ENCODE measurements at regions not wholly inside any gene's neighbourhood (a gene's known extent, or its start where the extent isn't known, plus 50 kb on each side); places are given as distances from the start of the nearest gene placed in this dataset.
"Not testable (repeated sequence)": the region's sequence is repeated elsewhere in the genome, so short reads cannot be mapped to it uniquely, and the experiment has no call there.

- no peak for DNase-seq
- WGBS (ENCODE audit: insufficient coverage), result 80% methylated on average over 2 of the region's 2 CpGs
- no peaks in the 10 kb centered on the region for H3K4me1 ChIP-seq (ENCODE audit: control insufficient read depth, insufficient read depth, low read length)
- no peak overlapping the region for H3K4me3 ChIP-seq (ENCODE audit: low read length)
- H3K9me3 ChIP-seq (replicated peaks; ENCODE audit: control insufficient read depth, low read depth, low read length), result no peaks in the 10 kb centered on the region
- no peaks in the 10 kb centered on the region for H3K27me3 ChIP-seq (ENCODE audit: control insufficient read depth, insufficient read depth, low read length)
- H3K36me3 ChIP-seq (ENCODE audit: control insufficient read depth, insufficient read depth, low read length), result no peaks in the 10 kb centered on the region
- no peak overlapping the region for H3K27ac ChIP-seq (ENCODE audit: low read length)
Observed at GRCh38 chr2:186980117-186980442, 131.1 kb upstream of the ZSWIM2 start.

GRCh38 chr2:186979439-186980116 lies 130.6 kb upstream of the ZSWIM2 start:
- H3K27ac ChIP-seq (ENCODE audit: low read length), result no peak overlapping the region
- no peaks in the 10 kb centered on the region for H3K4me1 ChIP-seq (ENCODE audit: control insufficient read depth, insufficient read depth, low read length)
- 90% methylated on average over 9 of the region's 10 CpGs for WGBS (ENCODE audit: insufficient coverage)
- no peaks in the 10 kb centered on the region for H3K27me3 ChIP-seq (ENCODE audit: control insufficient read depth, insufficient read depth, low read length)
- H3K9me3 ChIP-seq (replicated peaks; ENCODE audit: control insufficient read depth, low read depth, low read length), result no peaks in the 10 kb centered on the region
- no peak for DNase-seq
- H3K4me3 ChIP-seq (ENCODE audit: low read length), result no peak overlapping the region
- H3K36me3 ChIP-seq (ENCODE audit: control insufficient read depth, insufficient read depth, low read length), result no peaks in the 10 kb centered on the region

- no peaks in the 10 kb centered on the region for H3K9me3 ChIP-seq (replicated peaks; ENCODE audit: control insufficient read depth, low read depth, low read length)
- WGBS (ENCODE audit: insufficient coverage), result 47% methylated on average over 2 of the region's 3 CpGs
- peak; percentile 11 for DNase-seq
Observed at GRCh38 chr2:186977433-186978045, 128.6 kb upstream of the ZSWIM2 start.

GRCh38 chr2:186976329-186976728 lies 127.4 kb upstream of the ZSWIM2 start:
- no peaks in the 10 kb centered on the region for H3K4me1 ChIP-seq (ENCODE audit: control insufficient read depth, insufficient read depth, low read length)
- no peaks in the 10 kb centered on the region for H3K27me3 ChIP-seq (ENCODE audit: control insufficient read depth, insufficient read depth, low read length)
- no peak for DNase-seq
- no peak overlapping the region for H3K4me3 ChIP-seq (ENCODE audit: low read length)
- 81% methylated on average over 3 of the region's 5 CpGs for WGBS (ENCODE audit: insufficient coverage)
- no peaks in the 10 kb centered on the region for H3K36me3 ChIP-seq (ENCODE audit: control insufficient read depth, insufficient read depth, low read length)
- no peak overlapping the region for H3K27ac ChIP-seq (ENCODE audit: low read length)
- no peaks in the 10 kb centered on the region for H3K9me3 ChIP-seq (replicated peaks; ENCODE audit: control insufficient read depth, low read depth, low read length)

More at GRCh38 chr2:186977433-186978045, 128.6 kb upstream of the ZSWIM2 start:
- Histone ChIP-seq H3K4me1 (ENCODE audit: control insufficient read depth, insufficient read depth, low read length) (no peaks in the 10 kb centered on the region), H3K27me3 (ENCODE audit: control insufficient read depth, insufficient read depth, low read length) (no peaks in the 10 kb centered on the region), H3K36me3 (ENCODE audit: control insufficient read depth, insufficient read depth, low read length) (no peaks in the 10 kb centered on the region), H3K27ac (ENCODE audit: low read length) (no peak overlapping the region), H3K4me3 (ENCODE audit: low read length) (no peak overlapping the region)

GRCh38 chr2:186972281-186972970 lies 123.5 kb upstream of the ZSWIM2 start:
- no peak for DNase-seq
- WGBS (ENCODE audit: insufficient coverage), result 59% methylated on average over 5 of the region's 7 CpGs
- Histone ChIP-seq H3K4me1 (ENCODE audit: control insufficient read depth, insufficient read depth, low read length) (no peaks in the 10 kb centered on the region), H3K36me3 (ENCODE audit: control insufficient read depth, insufficient read depth, low read length) (no peaks in the 10 kb centered on the region), H3K4me3 (ENCODE audit: low read length) (no peak overlapping the region), H3K27ac (ENCODE audit: low read length) (no peak overlapping the region), H3K27me3 (ENCODE audit: control insufficient read depth, insufficient read depth, low read length) (no peaks in the 10 kb centered on the region), H3K9me3 (replicated peaks; ENCODE audit: control insufficient read depth, low read depth, low read length) (no peaks in the 10 kb centered on the region)

- no peaks in the 10 kb centered on the region for H3K4me1 ChIP-seq (ENCODE audit: control insufficient read depth, insufficient read depth, low read length)
- H3K27me3 ChIP-seq (ENCODE audit: control insufficient read depth, insufficient read depth, low read length), result no peaks in the 10 kb centered on the region
- H3K4me3 ChIP-seq (ENCODE audit: low read length), result no peak overlapping the region
- no peaks in the 10 kb centered on the region for H3K36me3 ChIP-seq (ENCODE audit: control insufficient read depth, insufficient read depth, low read length)
- H3K27ac ChIP-seq (ENCODE audit: low read length), result no peak overlapping the region
- no peak for DNase-seq
- no peaks in the 10 kb centered on the region for H3K9me3 ChIP-seq (replicated peaks; ENCODE audit: control insufficient read depth, low read depth, low read length)
- WGBS (ENCODE audit: insufficient coverage), result 62% methylated on average over 3 of the region's 4 CpGs
Observed at GRCh38 chr2:186968277-186968676, 119.3 kb upstream of the ZSWIM2 start.

- no peak for DNase-seq
- Histone ChIP-seq H3K4me1 (ENCODE audit: control insufficient read depth, insufficient read depth, low read length) (no peaks in the 10 kb centered on the region), H3K27ac (ENCODE audit: low read length) (no peak overlapping the region), H3K4me3 (ENCODE audit: low read length) (no peak overlapping the region), H3K27me3 (ENCODE audit: control insufficient read depth, insufficient read depth, low read length) (no peaks in the 10 kb centered on the region), H3K36me3 (ENCODE audit: control insufficient read depth, insufficient read depth, low read length) (no peaks in the 10 kb centered on the region), H3K9me3 (replicated peaks; ENCODE audit: control insufficient read depth, low read depth, low read length) (no peaks in the 10 kb centered on the region)
- WGBS (ENCODE audit: insufficient coverage), result no CpG with 5 or more reads among the region's 4 CpGs
Observed at GRCh38 chr2:186966015-186966414, 117.0 kb upstream of the ZSWIM2 start.

- no peaks in the 10 kb centered on the region for H3K9me3 ChIP-seq (replicated peaks; ENCODE audit: control insufficient read depth, low read depth, low read length)
- WGBS (ENCODE audit: insufficient coverage), result 94% methylated on average over 43 of the region's 46 CpGs
- no peaks in the 10 kb centered on the region for H3K27me3 ChIP-seq (ENCODE audit: control insufficient read depth, insufficient read depth, low read length)
- no peaks in the 10 kb centered on the region for H3K4me1 ChIP-seq (ENCODE audit: control insufficient read depth, insufficient read depth, low read length)
- DNase-seq, result no peak
- H3K27ac ChIP-seq (ENCODE audit: low read length), result no peak overlapping the region
- no peaks in the 10 kb centered on the region for H3K36me3 ChIP-seq (ENCODE audit: control insufficient read depth, insufficient read depth, low read length)
- no peak overlapping the region for H3K4me3 ChIP-seq (ENCODE audit: low read length)
Observed at GRCh38 chr2:186962085-186962747, 113.2 kb upstream of the ZSWIM2 start.

GRCh38 chr2:186960241-186960640 lies 111.3 kb upstream of the ZSWIM2 start:
- DNase-seq; H3K9me3 ChIP-seq (replicated peaks; ENCODE audit: control insufficient read depth, low read depth, low read length); H3K4me3 ChIP-seq (ENCODE audit: low read length); H3K27me3 ChIP-seq (ENCODE audit: control insufficient read depth, insufficient read depth, low read length); H3K4me1 ChIP-seq (ENCODE audit: control insufficient read depth, insufficient read depth, low read length); H3K36me3 ChIP-seq (ENCODE audit: control insufficient read depth, insufficient read depth, low read length); H3K27ac ChIP-seq (ENCODE audit: low read length): not testable (repeated sequence)
- WGBS (ENCODE audit: insufficient coverage), result 100% methylated on average over 1 of the region's 5 CpGs

GRCh38 chr2:186959486-186959885 lies 110.5 kb upstream of the ZSWIM2 start:
- H3K27ac ChIP-seq (ENCODE audit: low read length), result no peak overlapping the region
- DNase-seq, result no peak
- WGBS (ENCODE audit: insufficient coverage), result no CpG with 5 or more reads among the region's 6 CpGs
- no peaks in the 10 kb centered on the region for H3K27me3 ChIP-seq (ENCODE audit: control insufficient read depth, insufficient read depth, low read length)
- no peaks in the 10 kb centered on the region for H3K4me1 ChIP-seq (ENCODE audit: control insufficient read depth, insufficient read depth, low read length)
- H3K4me3 ChIP-seq (ENCODE audit: low read length), result no peak overlapping the region
- H3K36me3 ChIP-seq (ENCODE audit: control insufficient read depth, insufficient read depth, low read length), result no peaks in the 10 kb centered on the region
- no peaks in the 10 kb centered on the region for H3K9me3 ChIP-seq (replicated peaks; ENCODE audit: control insufficient read depth, low read depth, low read length)

Measured in muscle of leg (tissue), 3 donors.